WI38 (cell line): ENCODE measurements at regions not wholly inside any gene's neighbourhood (a gene's known extent, or its start where the extent isn't known, plus 50 kb on each side); places are given as distances from the start of the nearest gene placed in this dataset.
"Not testable (repeated sequence)": the region's sequence is repeated elsewhere in the genome, so short reads cannot be mapped to it uniquely, and the experiment has no call there.

Experiments used
- H3K4me3 ChIP-seq: 2 replicates; pipeline ENCODE4 v1.5.1; 2011; ENCODE audit warnings: low read depth, mild to moderate bottlenecking, control low read depth, low read length
- CTCF ChIP-seq: IDR thresholded peaks from 2 replicates; pipeline ENCODE4 v1.5.1; 2012; ENCODE audit warnings: low read depth, mild to moderate bottlenecking, control low read depth, low read length

GRCh38 chr7:106452031-106452851 is 167.5 kb upstream of the NAMPT start:
- no peak overlapping the region for H3K4me3 ChIP-seq
- TF ChIP-seq CTCF = no peak

- no peak for TF ChIP-seq CTCF
Observed at GRCh38 chr7:106451171-106451570, 166.4 kb upstream of the NAMPT start.

GRCh38 chr7:106450716-106451115 is 165.9 kb upstream of the NAMPT start:
- no peak overlapping the region for H3K4me3 ChIP-seq
- no peak for TF ChIP-seq CTCF

More at GRCh38 chr7:106451171-106451570, 166.4 kb upstream of the NAMPT start:
- H3K4me3 ChIP-seq = no peak overlapping the region

GRCh38 chr7:106448992-106449859 is 164.4 kb upstream of the NAMPT start:
- no peak overlapping the region for H3K4me3 ChIP-seq
- no peak for TF ChIP-seq CTCF

- no peak for TF ChIP-seq CTCF
- no peak overlapping the region for H3K4me3 ChIP-seq
Observed at GRCh38 chr7:106448346-106448991, 163.7 kb upstream of the NAMPT start.

- H3K4me3 ChIP-seq = no peak overlapping the region
- no peak for TF ChIP-seq CTCF
Observed at GRCh38 chr7:106447318-106447847, 162.6 kb upstream of the NAMPT start.

- H3K4me3 ChIP-seq = not testable (repeated sequence)
Observed at GRCh38 chr7:106445366-106445765, 160.6 kb upstream of the NAMPT start.
